NCI-H2196 (cell line): ENCODE measurements at regions not wholly inside any gene's neighbourhood (a gene's known extent, or its start where the extent isn't known, plus 50 kb on each side); places are given as distances from the start of the nearest gene placed in this dataset.
"Not testable (repeated sequence)": the region's sequence is repeated elsewhere in the genome, so short reads cannot be mapped to it uniquely, and the experiment has no call there.

ENCODE experiments used
- DNase-seq: peaks from one replicate; lab custom pipeline; 2025; ENCODE audit not compliant: unreplicated experiment; lab: John Stamatoyannopoulos, UW

DNA sequence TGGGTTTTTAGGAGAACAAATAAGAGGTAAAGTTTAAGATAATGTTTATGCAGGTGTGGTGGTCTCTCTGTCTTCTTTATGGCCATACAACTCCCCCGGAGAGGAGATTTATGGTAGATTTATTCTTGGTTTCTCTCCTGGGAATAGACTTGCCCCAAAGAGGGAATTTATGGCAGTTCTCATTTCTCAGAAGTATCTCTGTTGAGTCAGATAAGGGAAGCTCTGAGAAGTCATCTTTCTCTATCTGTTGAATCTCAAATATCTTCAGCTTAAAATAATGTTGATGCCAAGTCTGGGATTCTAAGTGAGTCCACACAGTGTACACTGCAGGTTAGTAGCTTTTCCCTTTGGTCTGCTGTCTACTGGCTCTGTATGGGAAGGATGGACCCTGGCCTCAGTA is 276.4 kb upstream of the PLET1 start:
- DNase-seq = no peak

DNA sequence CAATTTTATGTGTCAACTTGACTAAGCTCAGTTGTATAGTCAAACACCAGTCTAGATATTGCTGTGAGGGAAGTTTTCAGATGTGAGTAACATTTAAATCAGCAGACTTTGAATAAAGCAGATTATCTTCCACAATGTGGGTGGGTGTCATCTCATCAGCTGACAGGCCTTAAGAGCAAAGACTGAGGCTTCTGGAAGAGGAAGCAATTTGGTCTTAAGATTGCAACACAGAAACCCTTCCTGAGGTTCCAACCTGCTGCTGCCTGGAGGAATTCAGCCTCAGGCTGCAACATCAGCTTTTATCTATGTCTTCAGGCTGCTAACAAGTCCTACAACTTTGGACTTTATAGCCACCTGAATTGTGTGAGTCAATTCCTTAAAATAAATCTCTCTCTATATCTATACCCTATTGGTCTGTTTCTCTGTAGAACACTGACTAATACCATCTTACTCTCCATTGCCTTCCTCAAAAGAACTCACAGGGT is 277.2 kb upstream of the PLET1 start:
- DNase-seq = no peak

DNA sequence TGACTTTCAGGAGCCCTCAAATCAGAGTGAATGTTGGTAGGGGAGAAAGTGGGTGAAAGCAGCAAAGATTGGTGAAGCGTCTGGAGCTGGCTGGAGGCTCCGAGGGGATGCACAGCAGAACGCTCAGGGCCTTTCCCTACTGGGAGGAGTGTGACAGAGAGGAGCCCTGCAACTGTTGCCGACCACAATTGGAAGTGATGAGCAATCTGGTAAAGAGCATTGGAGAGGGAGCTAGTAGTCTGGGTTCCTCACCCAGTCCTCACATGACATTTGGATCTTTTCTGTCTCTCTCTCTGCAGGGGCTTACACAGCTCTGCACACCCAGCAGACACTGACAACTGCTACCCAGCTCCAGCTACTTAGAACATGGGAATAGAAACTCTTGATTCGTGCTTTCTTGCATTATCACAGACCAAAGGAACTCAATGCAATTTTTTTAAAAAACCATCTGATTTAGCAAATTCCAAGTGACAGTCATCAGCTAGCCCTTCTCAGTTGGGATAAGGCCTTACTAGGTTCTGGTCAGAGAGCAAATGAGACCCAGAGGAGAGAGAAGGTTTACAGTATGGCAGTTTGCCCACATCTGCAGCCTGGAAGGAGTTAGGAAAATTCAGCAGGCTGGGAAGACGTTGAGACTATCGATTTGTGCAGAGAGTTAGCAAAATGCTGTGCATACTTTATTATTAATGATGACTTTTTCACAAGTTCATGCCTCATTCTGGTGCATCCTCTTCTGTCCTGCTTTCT is 278.0 kb upstream of the PLET1 start:
- DNase-seq = no peak

DNA sequence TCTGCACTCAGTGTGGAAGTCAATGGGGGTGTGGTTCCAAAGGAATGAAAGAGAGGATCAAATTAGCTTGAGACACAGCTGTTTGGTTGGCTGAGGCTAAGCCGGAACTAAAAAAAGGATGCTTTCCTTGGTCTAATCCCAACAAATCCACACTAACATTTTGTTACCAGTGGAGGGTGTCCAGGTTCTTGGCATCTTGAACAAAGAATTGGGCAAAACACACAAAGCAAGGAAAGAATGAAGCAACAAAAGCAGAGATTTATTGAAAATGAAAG is 278.6 kb upstream of the PLET1 start:
- DNase-seq = not testable (repeated sequence)

DNA sequence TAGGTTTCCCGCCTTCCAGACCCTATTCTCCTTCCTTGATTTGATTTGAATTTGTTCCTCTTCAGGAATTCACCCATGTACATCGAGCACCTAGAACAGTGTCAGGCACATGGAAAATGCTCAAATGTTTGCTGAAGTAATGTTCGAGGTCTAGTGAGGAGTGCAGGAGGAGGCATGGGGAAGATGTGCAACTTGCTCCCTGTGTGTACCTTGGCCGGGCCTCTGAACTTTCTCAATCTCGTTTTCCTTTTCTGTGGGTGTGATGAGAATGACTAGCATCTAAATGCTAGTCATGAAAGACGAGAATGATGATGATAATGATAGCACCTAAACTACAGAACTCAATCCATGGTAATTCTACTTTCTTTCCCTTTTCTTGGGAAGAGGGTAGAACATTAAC is 279.1 kb upstream of the PLET1 start:
- DNase-seq = no peak

DNA sequence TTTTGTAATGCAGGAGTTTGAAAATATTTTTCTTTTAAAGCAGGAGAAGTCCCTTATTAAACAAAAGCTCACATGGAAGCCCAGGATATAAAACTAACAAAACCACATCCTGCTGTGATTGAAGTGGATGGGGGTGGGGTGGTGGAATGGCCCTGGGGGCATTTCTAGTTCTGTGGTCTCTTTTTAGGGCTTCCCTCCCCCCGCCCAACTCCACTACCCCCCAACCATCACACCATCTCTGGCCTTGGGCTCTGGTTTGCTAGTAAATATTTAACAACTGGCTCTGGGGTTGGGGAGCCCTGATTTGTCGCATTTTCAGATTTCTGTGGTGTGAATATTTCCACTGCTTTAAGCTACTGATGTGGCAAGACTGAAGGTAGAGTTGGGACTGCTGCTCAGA is 279.6 kb upstream of the PLET1 start:
- no peak for DNase-seq

DNA sequence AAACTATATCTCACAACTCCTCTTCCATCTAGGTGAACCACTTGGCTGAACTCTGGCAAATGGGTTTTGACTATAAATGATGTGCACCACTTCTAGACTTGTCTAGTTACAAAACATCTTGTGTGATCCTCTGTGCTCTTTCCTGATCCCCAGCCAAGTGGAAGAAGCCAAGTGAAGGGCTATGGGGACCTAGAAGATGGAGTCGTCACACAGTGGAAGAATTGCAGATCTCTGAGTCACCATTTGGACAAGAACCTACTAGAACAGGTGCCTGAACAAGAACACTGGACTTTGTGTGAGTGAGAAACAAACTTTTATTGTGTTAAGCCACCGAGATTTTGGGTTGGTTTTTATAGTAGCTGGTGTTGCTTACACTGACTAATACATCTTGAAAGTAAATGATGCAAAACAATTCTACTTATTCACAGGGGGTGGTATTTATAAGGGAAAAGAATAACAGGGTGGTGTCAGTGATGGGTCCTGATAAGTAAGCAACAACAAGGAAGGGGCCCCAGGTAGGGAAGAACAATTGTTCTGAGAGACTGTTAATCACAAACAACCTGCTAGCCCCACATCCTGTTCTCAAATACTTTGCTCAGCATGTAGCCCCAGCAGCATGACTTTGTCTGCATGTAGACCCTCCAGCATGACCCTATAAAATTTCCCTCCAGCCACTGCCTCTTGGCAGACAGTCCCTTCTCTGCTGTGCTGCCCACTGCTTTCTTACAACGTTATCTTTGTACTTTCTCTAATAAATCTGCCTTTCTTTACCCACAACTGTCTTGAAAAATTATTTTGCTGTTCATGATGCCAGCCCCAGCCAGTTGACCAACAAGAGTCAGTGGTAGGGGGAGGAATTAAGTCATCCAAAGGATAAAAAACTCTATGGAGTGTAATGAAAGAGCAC is 280.7 kb upstream of the PLET1 start:
- no peak for DNase-seq

DNA sequence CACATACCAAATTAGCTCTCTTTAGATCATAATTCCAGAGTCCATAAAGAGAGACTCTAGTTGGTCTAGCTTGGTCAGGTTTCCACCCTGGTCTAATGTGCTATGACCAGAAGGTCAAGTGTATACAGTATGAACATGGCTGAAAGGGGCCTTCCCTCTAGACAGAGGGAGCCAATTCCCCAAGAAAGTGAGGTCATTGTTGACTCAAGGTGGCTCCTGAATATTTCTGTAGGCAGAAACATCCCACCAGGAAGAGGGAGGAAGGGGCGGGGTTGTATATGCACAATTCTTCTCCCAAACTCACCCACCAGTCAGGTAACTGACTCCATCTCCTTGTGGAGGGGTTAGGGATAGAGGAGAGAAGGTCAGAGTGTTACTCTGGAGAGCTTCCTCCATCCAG is 281.8 kb upstream of the PLET1 start:
- no peak for DNase-seq

DNA sequence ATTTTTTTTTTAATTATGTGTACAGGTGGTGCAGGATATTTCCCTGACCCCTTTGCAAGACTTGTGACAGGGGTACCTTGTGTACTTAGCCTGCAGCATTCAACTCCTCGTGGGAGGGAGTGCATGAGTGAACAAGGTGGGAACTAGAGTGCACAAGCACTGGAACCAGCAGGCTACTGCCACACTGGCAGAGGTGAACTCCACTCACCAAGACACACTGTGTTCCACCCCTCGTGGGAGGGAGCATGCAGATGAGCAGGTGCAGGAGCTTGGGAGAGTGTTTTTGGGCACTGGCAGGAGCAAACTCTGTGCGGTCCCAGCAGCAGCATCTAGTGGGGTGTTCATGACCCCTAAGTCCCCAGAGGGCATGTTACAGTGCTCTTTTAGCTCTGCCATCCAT is 282.7 kb upstream of the PLET1 start:
- no peak for DNase-seq

DNA sequence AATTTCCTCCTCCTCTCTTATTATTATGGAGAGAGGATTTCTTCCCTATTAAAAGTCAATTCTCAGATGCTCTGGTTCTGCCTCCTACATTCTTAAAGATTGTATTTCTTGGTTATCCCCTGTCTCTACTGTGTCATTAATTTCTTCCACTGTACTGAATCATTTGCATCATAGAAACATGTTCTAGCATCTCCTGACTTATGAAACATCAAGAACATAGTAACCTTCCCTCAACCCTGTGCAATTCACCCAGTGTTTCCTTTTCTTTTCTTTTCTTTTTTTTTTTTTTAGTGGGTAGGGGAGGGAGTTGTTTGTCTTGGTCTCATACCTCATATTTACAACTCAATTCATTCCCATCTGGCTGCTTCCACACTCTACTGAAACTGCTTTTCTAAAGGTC is 288.0 kb upstream of the PLET1 start:
- DNase-seq = no peak

DNA sequence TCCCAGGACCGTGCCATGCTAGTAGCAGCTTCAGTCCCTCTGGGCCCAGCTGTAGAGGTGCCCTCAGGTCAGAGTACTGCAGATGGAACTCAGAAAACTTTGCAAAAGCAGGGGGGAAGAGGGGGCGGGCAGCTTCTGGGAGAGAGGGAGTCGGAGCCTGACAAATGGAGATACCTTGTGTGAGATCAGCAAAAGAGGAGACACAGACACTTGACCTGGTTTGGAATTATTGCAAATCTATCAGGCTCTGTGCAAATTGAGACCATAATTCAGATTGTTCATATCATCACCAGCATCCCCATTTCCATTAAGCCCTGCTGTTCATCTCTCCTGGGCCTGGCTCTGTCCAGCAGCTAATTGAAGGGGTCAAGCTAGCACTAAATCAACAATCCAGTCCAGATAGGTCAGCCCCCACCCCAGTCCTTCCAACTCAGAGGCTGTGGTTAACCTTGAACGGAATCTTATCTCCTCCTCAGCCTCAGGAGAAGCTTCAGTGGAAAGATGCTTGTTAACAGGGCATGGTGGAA is 292.6 kb upstream of the PLET1 start:
- DNase-seq = no peak

DNA sequence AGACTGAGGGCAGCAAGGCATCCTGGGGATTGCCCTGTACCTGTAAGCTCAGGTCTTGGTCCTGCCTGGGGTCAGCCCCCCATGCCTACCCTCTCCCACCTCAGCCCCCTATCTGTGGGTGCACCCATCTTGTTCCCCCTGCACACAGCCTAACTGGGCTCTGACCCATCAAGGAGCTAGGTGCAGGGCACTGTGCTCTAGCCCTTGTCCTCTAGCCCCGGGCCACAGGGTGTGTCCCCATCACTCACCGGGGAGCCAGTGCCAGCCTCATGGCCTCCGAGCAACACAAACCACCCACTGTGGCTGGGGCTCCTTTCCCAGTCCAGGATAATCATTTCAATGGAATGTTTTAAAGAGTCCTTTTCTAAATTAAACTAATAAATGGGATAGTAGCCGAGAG is 293.9 kb upstream of the PLET1 start:
- DNase-seq = no peak

DNA sequence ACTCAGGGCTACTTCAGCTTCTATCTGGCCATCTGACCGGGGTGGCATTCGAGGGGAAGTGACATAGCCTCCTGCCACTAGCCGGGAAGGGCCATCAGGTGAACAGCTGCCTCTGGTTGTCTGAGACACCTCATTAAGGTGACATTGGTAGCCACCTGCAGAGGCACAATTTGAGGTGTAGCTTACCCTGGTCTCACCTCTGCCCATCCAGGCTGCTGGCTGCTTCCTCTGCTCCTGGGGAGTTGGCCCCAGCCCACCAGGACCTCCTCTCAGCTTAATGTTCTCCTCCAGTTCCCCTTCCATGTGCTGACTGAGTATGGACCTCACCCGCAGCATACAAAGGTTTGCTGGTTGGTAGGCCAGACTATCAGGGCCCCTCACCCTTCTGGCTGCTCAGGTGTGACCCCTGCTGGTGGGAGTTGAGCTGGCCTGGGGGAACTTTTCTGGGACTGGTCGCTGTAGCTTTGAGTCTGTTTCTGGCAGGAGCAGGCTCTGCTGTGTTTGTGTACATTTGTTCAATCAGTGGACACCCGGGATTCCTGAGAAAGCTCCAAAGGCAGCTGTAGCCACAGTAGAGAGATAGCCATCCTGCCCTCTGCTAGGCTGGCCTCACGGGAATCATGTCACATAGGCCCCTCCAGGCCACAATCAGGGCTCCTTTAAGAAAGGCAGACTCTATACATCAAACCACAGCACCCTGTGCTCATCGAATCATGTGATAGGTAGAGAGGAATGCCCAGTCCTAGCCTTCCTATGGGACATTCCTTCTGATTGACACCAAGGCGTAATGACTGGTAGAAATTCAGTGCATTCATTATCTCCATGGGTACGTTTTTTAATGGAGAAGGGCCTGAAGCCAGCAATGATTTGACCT is 295.1 kb upstream of the PLET1 start:
- peak; percentile 23 for DNase-seq

DNA sequence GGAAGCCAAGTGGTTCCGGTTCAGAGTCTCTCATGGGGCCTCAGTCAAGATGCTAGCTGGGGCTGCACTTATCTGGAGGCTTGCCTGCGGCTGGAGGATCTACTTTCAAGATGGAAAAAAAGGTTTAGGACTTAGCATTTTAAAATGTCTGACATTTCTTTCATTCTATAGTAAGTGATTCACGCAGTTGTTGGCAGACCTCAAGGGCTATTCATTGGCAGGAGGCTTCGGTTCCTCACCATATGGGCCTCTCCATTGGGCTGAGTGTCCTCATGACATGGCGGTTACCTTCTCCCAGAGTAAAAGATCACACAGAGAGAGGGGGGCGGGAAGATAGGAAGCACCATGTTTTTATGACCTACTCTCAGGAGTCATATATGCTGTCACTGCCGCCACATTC is 298.0 kb upstream of the PLET1 start:
- DNase-seq = no peak

DNA sequence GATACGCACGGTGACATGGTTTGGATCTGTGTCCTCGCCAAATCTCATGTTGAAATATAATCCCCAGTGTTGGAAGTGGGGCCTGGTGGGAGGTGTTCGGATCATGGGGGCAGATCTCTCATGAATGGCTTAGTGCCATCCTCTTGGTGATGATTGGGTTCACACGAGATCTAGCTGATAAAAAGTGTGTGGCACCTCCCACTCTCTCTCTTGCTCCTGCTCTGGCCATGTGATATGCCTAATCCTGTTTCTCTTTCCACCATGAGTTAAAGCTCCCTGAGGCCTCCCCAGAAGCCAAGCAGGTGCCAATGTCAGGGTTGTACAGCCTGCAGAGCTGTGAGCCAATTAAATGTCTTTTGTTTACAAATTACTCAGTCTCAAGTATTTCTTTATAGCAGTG is 303.1 kb upstream of the PLET1 start:
- no peak for DNase-seq

DNA sequence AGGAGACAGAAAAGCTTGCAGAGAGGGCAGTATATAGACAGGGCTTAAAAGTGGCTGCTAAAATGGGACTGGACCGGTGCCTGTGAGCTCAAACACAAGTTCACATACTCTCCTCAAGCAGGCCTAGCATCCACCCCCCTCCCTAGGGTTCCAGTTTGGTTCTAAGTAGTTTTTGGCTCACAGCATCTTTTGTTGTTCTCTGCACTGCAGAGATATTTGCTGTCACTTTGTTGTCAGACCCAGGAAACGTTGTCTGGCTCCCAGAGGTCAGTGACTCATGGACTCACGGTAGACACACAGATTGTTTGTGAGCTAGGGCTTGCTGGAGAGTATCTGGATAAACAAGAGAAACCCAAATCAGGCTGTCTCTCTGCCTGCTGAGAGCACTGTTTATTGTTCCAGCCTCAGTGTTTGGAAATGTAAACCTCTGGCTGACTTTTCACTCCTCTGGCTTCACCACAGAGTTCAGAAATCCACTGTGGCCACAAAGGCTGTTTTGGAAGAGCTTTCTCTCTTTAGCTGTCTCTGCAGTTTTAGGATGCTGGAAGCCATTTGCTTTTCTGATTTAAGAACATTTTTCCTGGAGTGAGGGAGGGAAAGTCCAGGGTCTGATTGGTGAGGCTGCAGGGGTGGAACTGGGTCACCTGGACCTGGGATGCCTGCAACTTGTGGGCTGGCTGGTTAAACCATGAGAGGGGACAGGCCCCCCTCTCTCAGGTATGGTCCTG is 303.7 kb upstream of the PLET1 start:
- no peak for DNase-seq

DNA sequence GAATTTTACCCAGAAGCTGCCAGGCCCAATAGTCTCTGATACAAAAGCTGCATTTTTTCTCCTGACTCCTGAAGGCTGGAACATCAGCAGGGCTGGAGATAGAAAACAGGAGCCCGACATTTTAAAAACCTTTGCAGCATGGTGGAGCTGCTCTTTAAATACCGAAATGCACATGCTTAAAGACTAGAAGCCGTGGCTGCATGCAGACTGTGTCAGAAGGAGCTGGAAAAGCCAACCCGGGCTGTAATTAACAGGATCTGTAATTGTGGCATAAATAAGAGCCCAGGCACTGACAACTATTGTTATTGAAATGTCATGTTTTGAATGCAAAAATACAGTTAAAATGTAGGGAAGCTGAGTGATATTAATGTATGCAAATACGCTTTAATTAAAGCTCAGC is 304.9 kb upstream of the PLET1 start:
- DNase-seq = no peak

DNA sequence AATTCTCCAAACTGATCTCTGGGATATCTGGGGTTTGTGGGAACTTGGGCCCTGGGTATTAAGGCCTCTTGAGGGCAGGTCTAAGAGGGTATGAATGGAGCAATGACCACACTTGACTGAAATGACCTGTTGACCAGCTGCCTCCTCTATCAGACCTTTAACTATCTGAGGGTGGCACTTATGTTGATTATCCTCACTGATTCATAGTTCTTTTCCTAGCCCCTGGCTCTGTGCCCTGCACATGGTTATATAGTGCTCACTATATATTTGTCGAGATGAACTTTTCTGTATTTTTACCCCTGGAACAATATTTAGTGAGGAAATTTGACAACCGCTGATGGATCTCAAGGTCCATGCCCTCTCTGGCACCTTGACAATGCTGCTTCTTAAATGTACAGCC is 305.5 kb upstream of the PLET1 start:
- no peak for DNase-seq

DNA sequence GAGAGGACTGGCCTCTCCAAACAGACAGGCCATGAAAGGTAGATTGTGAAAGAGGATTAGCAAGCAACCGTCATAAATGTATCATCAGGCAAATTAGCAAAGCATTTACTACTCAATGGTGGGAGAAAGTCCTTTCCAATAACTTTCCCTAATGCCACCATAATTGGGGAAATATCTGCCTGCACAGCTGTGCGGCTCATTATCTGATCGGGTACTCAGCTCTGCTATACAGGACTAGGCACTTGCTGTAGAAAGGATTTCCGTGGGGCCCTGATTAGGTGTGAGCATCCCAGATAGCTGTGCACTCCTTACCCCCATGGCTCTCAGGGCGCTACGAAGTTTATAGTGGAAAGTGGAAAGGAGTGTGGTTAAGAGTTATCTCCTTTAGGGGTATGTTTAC is 309.7 kb upstream of the PLET1 start:
- DNase-seq = no peak

DNA sequence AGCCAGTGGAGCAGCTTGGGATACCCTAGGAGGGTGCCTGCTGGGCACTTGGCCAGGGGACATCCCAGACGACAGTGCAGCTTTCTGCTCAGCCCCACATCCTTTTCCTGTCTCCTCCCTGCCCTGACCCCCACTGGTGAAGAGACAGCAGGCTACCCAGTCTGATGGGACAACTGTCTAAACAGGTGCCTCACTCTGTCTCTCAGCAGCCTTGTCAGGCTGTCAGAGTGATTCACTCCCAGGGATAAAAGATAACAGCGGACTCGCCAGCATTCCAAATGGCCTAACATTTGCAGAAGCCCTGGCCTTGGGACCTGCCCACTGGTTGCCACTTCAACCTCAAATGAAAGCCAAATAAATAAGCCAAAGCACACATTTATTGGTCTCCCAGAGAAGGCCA is 318.6 kb upstream of the PLET1 start:
- DNase-seq = no peak

DNA sequence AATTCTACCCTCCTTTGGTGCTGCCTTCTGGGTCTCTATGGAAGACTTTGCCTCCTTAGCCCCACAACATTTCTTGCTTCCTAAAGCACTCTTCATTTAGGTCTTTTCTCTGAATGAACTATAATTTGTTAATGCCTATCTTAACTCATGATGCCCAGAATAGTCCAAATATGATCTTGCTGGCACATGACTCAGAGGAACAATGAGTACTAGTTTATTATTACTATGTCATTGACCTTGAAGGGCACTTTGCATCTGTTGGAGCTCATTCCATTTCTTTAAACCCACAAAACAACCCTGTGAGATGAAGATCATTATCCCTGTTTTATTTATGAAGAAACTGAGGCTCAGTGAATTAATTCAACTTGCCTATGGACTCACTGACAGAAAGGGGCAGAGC is 320.2 kb upstream of the PLET1 start:
- DNase-seq = no peak
